Right ventricle myocardium superior (tissue), 1 donor: ENCODE measurements at regions not wholly inside any gene's neighbourhood (a gene's known extent, or its start where the extent isn't known, plus 50 kb on each side); places are given as distances from the start of the nearest gene placed in this dataset.

Experiments used
- ATAC-seq: fragments of 200-7000 bp; cut with Tn5 transposase; one replicate; pipeline ENCODE4 v1.9.1; 2020; ENCODE audit warnings: mild to moderate bottlenecking; ENCODE audit not compliant: poor library complexity
- DNase-seq: peaks from one replicate; pipeline ENCODE4 v3.0.0-alpha.2; 2020
- intact Hi-C: fragments of 100-400 bp; cut with DNase I; formaldehyde crosslinking; loops from one replicate; pipeline ENCODE4 v1.11.2; 2022
- donor health status: DM: no; HTN: yes; CAD: no; lungs with severe emphysema.

DNA sequence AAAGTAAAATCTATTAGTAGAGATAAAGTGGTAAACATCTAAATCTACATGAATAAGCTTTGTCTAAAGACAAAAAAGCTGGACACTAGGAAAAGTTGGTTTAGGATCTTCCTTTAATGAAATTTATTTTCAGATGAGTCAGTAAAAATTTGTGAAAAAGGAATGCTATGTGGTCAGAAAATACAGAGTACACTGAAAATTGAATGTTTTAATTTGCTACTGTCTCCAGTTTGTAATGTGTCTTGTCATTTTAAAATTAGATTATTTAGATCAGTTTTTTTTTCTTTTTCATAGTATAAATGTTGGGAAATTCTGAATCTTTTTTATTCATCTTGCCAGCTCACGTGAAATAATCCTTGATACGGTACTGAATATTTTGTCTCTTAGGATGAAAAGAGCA, 56.9 kb downstream of the SLITRK6 start:
- ATAC-seq, result no peak
- DNase-seq, result no peak
- intact Hi-C loops, result no loop called here

DNA sequence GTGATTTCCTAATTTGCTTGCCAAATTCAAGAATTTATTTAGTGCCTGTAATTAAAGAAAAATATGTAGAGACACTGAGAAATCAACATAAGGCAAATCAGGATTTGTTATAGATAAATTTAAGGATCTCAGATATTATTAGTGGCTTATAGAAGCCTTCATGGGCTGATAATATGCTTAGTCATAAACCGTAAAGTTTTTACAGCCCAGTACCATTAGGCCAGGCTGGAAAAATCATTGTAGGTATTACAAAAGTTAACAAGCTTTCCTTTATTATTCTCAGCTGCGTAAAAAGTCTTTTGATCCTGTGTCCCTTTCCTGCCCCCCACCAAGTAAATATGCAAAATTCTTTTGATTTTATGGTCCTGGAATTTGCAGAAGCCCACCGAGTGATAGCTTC, 58.2 kb downstream of the SLITRK6 start:
- DNase-seq (no peak), ATAC-seq (no peak)
- intact Hi-C loops, result no loop called here

GRCh38 chr13:85738696-85739320, 60.4 kb downstream of the SLITRK6 start:
- ATAC-seq (no peak), DNase-seq (no peak)
- intact Hi-C loops, result no loop called here

- ATAC-seq (no peak), DNase-seq (no peak)
- intact Hi-C loops, result no loop called here
These were observed 61.3 kb downstream of the SLITRK6 start for GRCh38 chr13:85737952-85738351.

DNA sequence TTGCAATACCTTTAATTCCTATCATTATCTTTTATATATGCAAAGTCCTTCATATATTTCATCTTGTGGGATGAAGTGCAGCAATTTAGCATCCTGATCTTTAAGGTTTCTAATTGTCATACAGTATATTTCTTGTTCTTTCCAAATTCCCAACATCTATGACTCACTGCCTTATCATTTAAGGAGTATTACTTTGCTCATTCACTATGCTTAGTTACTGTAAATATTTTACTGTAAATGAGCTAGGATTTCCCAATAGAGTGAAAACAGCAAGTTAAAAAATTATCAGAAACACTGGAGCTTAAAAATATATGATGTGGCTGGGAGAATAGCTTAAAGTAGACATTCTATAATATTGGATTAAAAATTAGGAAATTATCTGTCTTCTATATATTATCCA, 69.9 kb downstream of the SLITRK6 start:
- intact Hi-C loops, result no loop called here
- DNase-seq (no peak), ATAC-seq (no peak)

DNA sequence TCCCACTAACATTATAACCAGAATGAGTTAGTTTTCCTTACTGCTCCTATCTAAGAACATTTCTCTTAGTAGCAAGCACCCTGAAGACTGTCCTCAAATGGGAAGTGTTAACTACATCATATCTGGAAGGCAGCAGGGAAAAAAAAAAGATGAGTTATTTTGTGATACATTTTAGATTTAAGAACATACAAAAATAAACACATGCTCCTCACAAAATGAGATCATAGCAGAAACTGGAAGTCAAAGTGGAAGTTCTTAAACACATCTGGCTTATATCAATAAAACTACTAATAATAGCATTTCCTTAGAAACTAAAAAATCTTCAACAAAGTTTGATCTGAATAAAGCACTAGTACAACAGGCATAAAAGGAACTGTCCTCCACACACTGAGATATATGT, 70.4 kb downstream of the SLITRK6 start:
- ATAC-seq, result no peak
- intact Hi-C loops, result no loop called here
- no peak for DNase-seq

DNA sequence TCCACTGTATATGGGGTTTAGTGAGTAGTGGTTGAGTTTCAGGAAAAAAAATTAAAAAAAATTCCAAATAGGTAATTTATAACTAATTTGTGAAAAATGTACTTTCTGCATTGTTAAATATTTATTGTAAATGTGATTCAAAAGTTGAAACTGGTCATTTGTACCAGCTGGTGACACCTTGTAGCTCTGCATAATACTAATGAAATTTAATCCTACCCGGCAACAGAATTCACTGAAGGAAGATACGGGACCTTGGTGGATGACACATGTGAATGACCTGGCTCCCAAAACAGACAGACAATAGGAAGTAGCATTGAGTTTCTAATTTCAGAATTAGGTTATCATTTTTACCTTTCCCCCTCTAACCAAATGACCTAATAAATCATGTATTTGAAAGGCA, 73.8 kb downstream of the SLITRK6 start:
- no peak for ATAC-seq
- intact Hi-C loops, result no loop called here

GRCh38 chr13:85724546-85725432, 74.4 kb downstream of the SLITRK6 start:
- no peak for DNase-seq

More for the DNA sequence above, 73.8 kb downstream of the SLITRK6 start:
- DNase-seq, result no peak

DNA sequence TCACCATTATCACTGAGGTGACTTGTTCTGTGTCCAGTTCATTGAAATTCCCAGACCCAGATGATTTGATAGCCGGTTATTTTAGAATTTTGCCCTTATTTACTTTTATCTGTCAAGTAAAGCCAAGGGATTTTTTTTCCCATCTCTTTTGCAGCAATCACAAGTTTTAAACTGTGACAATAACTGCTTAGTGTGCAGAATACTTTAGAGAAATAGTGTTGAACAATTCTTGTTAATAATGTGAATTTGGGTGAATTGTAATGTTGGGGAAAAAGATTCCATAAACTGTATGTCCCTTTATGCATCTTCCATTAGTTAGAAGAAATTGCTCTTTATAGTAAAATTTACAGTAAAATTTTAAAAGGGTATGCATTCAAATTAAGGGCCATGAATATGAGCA, 79.5 kb downstream of the SLITRK6 start:
- intact Hi-C loops, result no loop called here
- ATAC-seq (no peak), DNase-seq (no peak)

More at GRCh38 chr13:85724546-85725432, 74.4 kb downstream of the SLITRK6 start:
- no peak for ATAC-seq
- intact Hi-C loops, result no loop called here

DNA sequence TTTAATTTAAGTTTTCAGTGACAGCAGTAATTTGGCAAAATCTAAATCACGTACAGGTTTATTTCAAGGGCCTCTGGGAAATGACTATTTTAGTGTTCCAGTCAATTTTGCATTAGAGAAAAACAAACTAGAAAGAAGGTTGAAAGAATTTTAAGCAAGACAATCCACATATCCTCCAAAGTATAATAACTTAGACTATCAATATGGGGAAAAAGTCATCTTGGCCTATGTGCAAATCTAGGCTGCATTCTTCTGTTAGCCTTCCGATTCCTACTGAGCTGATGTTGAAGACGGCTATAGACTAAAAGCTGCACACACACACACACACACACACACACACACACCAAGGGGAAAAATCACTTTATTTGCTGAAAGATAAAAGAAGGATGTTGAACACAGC, 81.3 kb downstream of the SLITRK6 start:
- ATAC-seq (no peak), DNase-seq (no peak)
- intact Hi-C loops, result no loop called here

GRCh38 chr13:85710545-85710944, 88.7 kb downstream of the SLITRK6 start:
- no peak for DNase-seq
- intact Hi-C loops, result no loop called here
- ATAC-seq, result no peak

GRCh38 chr13:85709721-85710120, 89.5 kb downstream of the SLITRK6 start:
- intact Hi-C loops, result no loop called here
- no peak for DNase-seq
- no peak for ATAC-seq

DNA sequence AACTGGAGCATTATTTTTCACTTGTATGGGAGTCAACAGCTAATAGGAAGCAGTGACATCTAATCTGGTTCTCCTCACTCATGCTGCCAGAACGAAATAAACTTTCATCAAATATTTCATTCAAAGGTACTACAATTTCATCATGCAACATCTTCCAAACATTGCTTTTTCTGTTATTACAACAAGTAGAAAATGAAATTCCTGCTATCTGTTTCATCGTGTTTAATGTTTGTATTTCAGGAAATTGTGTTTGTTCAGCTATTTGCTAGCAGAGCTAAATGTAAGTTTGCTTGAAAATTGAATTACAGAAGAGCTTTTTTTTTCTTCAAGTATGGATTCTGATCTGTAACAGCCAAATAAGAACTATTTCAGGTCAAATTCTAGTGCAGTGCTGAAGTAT, 90.1 kb downstream of the SLITRK6 start:
- DNase-seq (no peak), ATAC-seq (no peak)
- intact Hi-C loops, result no loop called here

DNA sequence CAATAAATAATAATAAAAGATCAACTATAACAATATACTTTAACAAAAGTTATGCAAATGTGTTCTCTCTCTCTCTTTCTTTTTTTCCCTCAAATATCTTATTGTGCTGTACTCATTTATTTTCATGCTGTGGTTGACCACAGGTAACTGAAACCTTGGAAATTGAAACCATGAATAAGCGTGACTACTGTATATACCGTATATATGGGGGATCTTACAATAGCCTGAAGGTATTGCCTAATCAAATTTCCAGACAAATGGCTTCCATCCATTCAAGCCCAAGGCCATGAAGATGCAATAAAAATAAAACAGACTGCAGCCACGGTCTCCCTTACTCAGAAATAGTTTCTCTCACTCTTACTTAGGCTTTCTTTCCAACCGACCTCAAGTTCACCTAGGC, 98.3 kb downstream of the SLITRK6 start:
- intact Hi-C loops, result no loop called here
- DNase-seq (no peak), ATAC-seq (no peak)

DNA sequence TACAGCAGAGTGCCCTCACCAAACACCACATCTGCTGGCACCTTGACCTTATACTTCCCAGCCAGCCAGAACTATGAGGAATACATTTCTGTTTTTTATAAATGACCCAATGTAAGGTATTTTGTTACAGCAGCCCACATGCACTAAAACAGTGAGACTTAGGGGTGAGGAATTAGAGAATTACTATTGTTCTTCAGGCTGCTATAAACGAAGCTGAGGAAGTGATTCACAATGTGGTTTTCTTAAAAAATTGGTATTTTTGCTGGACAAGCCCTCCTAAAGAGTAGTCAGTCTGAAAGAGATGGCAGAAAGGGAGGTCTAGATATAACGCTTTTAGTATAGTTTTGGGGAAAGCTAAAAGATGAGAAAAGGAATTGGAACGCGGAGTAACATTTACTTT, 101.0 kb downstream of the SLITRK6 start:
- intact Hi-C loops, result no loop called here
- DNase-seq (no peak), ATAC-seq (no peak)

- no peak for DNase-seq
- intact Hi-C loops, result no loop called here
- ATAC-seq, result no peak
These were observed 104.2 kb downstream of the SLITRK6 start for GRCh38 chr13:85694992-85695391.

DNA sequence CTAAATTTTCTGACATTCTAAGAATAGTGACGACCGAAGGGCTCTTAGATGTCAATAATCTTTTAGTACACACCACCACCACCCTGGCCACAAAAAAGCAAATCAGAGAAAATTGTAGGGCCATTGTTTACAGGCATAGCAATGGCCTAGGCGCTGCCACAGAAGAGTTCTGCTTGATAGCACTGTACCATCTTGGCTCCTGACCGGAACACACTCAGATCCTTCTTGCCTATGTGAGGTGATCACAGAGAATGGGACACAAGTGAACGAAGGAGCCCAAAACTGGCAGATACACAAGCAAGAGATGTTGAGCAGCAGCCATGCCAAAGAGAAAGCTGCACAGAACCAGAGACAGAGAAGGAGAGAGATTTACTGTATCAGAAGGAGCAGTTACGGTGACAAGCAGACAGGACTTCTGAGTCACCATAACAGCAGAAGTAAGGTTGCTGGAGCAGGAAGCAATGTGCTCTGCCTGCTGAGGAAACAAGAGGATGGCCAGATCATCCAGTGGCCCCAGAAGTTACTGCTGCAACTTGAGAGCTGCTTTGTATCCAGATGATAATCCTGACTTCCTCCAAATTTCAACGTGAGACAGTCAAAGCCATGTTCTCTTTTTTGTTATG, 105.2 kb downstream of the SLITRK6 start:
- intact Hi-C loops, result no loop called here
- DNase-seq, result no peak
- ATAC-seq, result no peak

- ATAC-seq, result no peak
- intact Hi-C loops, result no loop called here
- DNase-seq, result no peak
These were observed 108.9 kb downstream of the SLITRK6 start for GRCh38 chr13:85690368-85690767.

DNA sequence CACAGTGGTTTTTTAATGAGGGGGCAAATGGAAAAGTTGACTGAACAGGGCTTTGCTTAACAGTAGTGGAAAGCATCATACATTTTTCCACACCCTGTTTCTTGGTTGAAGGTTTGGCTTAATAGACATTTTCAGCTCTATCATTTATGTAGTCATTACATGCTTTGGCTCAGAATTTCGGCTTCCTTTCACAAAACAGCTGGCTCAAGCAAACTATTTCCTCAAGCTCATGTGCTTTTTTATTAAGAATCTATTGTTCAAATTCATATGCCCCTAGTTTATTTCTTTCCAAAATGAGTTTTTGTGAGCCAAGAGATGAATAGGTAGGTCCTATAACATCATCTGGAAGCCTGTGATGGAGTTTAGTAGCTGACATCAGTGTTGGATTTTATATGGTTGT, 113.8 kb downstream of the SLITRK6 start:
- DNase-seq (no peak), ATAC-seq (no peak)
- intact Hi-C loops, result no loop called here
